ENCODE measurements at regions not wholly inside any gene's neighbourhood (a gene's known extent, or its start where the extent isn't known, plus 50 kb on each side); places are given as distances from the start of the nearest gene placed in this dataset.

GRCh38 chr5:133794771-133795415 is 173.5 kb downstream of the C5orf15 start:
- intact Hi-C loops (cut with DNase I), result no loop called here
- Histone ChIP-seq H3K4me1 (no peaks in the 10 kb centered on the region), H3K9me3 (no peaks in the 10 kb centered on the region), H3K4me3 (no peak overlapping the region), H3K27me3 (ENCODE audit: low read depth) (no peaks in the 10 kb centered on the region), H3K36me3 (no peaks in the 10 kb centered on the region), H3K27ac (no peak overlapping the region)
- ATAC-seq (no peak), DNase-seq (no peak)
- TF ChIP-seq CTCF (IDR thresholded peaks at IDR 0.05), result no peak

GRCh38 chr5:133793756-133794465 is 174.5 kb downstream of the C5orf15 start:
- no peaks in the 10 kb centered on the region for H3K4me1 ChIP-seq

GRCh38 chr5:133792655-133793054 is 175.8 kb downstream of the C5orf15 start:
- intact Hi-C loops (cut with DNase I), result no loop called here
- no peak overlapping the region for H3K4me3 ChIP-seq
- TF ChIP-seq CTCF (IDR thresholded peaks at IDR 0.05), result no peak
- no peaks in the 10 kb centered on the region for H3K27me3 ChIP-seq (ENCODE audit: low read depth)
- no peaks in the 10 kb centered on the region for H3K36me3 ChIP-seq
- no peaks in the 10 kb centered on the region for H3K4me1 ChIP-seq
- no peaks in the 10 kb centered on the region for H3K9me3 ChIP-seq
- no peak for DNase-seq
- H3K27ac ChIP-seq, result no peak overlapping the region
- ATAC-seq, result no peak

More at GRCh38 chr5:133793756-133794465, 174.5 kb downstream of the C5orf15 start:
- Histone ChIP-seq H3K36me3 (no peaks in the 10 kb centered on the region), H3K27me3 (ENCODE audit: low read depth) (no peaks in the 10 kb centered on the region), H3K27ac (no peak overlapping the region), H3K9me3 (no peaks in the 10 kb centered on the region), H3K4me3 (no peak overlapping the region)
- intact Hi-C loops (cut with DNase I), result no loop called here
- ATAC-seq, result no peak
- DNase-seq, result no peak
- TF ChIP-seq CTCF (IDR thresholded peaks at IDR 0.05), result no peak

GRCh38 chr5:133792024-133792423 is 176.4 kb downstream of the C5orf15 start:
- Histone ChIP-seq H3K27me3 (ENCODE audit: low read depth) (no peaks in the 10 kb centered on the region), H3K27ac (no peak overlapping the region), H3K4me3 (no peak overlapping the region), H3K36me3 (no peaks in the 10 kb centered on the region), H3K4me1 (no peaks in the 10 kb centered on the region), H3K9me3 (no peaks in the 10 kb centered on the region)
- DNase-seq (no peak), ATAC-seq (no peak)
- TF ChIP-seq CTCF (IDR thresholded peaks at IDR 0.05), result no peak
- intact Hi-C loops (cut with DNase I), result no loop called here

- TF ChIP-seq CTCF (IDR thresholded peaks at IDR 0.05), result no peak
- Histone ChIP-seq H3K36me3 (no peaks in the 10 kb centered on the region), H3K4me3 (no peak overlapping the region), H3K27me3 (ENCODE audit: low read depth) (no peaks in the 10 kb centered on the region), H3K4me1 (no peaks in the 10 kb centered on the region), H3K27ac (no peak overlapping the region), H3K9me3 (no peaks in the 10 kb centered on the region)
- intact Hi-C loops (cut with DNase I), result no loop called here
- ATAC-seq (peak; percentile 41 to 83), DNase-seq (no peak)
These were observed 177.5 kb downstream of the C5orf15 start for GRCh38 chr5:133790898-133791297.
